ENCODE measurements at regions not wholly inside any gene's neighbourhood (a gene's known extent, or its start where the extent isn't known, plus 50 kb on each side); places are given as distances from the start of the nearest gene placed in this dataset.
A peak's percentile ranks its signal among the peaks of the same experiment; 100 is the strongest.
"Not testable (repeated sequence)": the region's sequence is repeated elsewhere in the genome, so short reads cannot be mapped to it uniquely, and the experiment has no call there.

GRCh38 chr18:38663270-38663669, 1097.7 kb upstream of the CELF4 start:
- DNase-seq (ENCODE audit: low spot score): no peak

- DNase-seq (ENCODE audit: low spot score): no peak
Observed at GRCh38 chr18:38654946-38655345, 1089.3 kb upstream of the CELF4 start.

- no peak for DNase-seq (ENCODE audit: low spot score)
Observed at GRCh38 chr18:38651736-38652135, 1086.1 kb upstream of the CELF4 start.

- no peak for DNase-seq (ENCODE audit: low spot score)
Observed at GRCh38 chr18:38648179-38648578, 1082.6 kb upstream of the CELF4 start.

GRCh38 chr18:38646296-38646695, 1080.7 kb upstream of the CELF4 start:
- DNase-seq (ENCODE audit: low spot score): no peak

- DNase-seq (ENCODE audit: low spot score): no peak
Observed at GRCh38 chr18:38644875-38645641, 1079.5 kb upstream of the CELF4 start.

GRCh38 chr18:38642711-38643110, 1077.1 kb upstream of the CELF4 start:
- DNase-seq (ENCODE audit: low spot score): no peak

GRCh38 chr18:38639700-38640099, 1074.1 kb upstream of the CELF4 start:
- not testable (repeated sequence) for DNase-seq (ENCODE audit: low spot score)

- DNase-seq (ENCODE audit: low spot score): no peak
Observed at GRCh38 chr18:38635709-38636430, 1070.3 kb upstream of the CELF4 start.

- DNase-seq (ENCODE audit: low spot score): no peak
Observed at GRCh38 chr18:38634117-38634516, 1068.5 kb upstream of the CELF4 start.

GRCh38 chr18:38633333-38633732, 1067.7 kb upstream of the CELF4 start:
- no peak for DNase-seq (ENCODE audit: low spot score)

- DNase-seq (ENCODE audit: low spot score): no peak
Observed at GRCh38 chr18:38619129-38619528, 1053.5 kb upstream of the CELF4 start.

- DNase-seq (ENCODE audit: low spot score): no peak
Observed at GRCh38 chr18:38616306-38616705, 1050.7 kb upstream of the CELF4 start.

- no peak for DNase-seq (ENCODE audit: low spot score)
Observed at GRCh38 chr18:38612904-38613303, 1047.3 kb upstream of the CELF4 start.

GRCh38 chr18:38611036-38611964, 1045.7 kb upstream of the CELF4 start:
- no peak for DNase-seq (ENCODE audit: low spot score)

GRCh38 chr18:38606841-38607240, 1041.2 kb upstream of the CELF4 start:
- no peak for DNase-seq (ENCODE audit: low spot score)

- no peak for DNase-seq (ENCODE audit: low spot score)
Observed at GRCh38 chr18:38602341-38602740, 1036.7 kb upstream of the CELF4 start.

GRCh38 chr18:38587571-38587970, 1022.0 kb upstream of the CELF4 start:
- no peak for DNase-seq (ENCODE audit: low spot score)

GRCh38 chr18:38586327-38586726, 1020.7 kb upstream of the CELF4 start:
- DNase-seq (ENCODE audit: low spot score): no peak

- DNase-seq (ENCODE audit: low spot score): no peak
Observed at GRCh38 chr18:38579764-38580163, 1014.2 kb upstream of the CELF4 start.

GRCh38 chr18:38576916-38577315, 1011.3 kb upstream of the CELF4 start:
- peak; percentile 46 for DNase-seq (ENCODE audit: low spot score)

GRCh38 chr18:38576349-38576748, 1010.8 kb upstream of the CELF4 start:
- DNase-seq (ENCODE audit: low spot score): peak; percentile 32

All from CD4-positive, alpha-beta T cell treated with Interleukin-6 at 100 ng/mL for 8 hours (primary cell).